NCI-H1930 (cell line): ENCODE measurements at regions not wholly inside any gene's neighbourhood (a gene's known extent, or its start where the extent isn't known, plus 50 kb on each side); places are given as distances from the start of the nearest gene placed in this dataset.
"Not testable (repeated sequence)": the region's sequence is repeated elsewhere in the genome, so short reads cannot be mapped to it uniquely, and the experiment has no call there.

Experiments used
- DNase-seq, 2 experiments: peaks; one replicate each; lab custom pipeline; 2025; lab: John Stamatoyannopoulos, UW

DNA sequence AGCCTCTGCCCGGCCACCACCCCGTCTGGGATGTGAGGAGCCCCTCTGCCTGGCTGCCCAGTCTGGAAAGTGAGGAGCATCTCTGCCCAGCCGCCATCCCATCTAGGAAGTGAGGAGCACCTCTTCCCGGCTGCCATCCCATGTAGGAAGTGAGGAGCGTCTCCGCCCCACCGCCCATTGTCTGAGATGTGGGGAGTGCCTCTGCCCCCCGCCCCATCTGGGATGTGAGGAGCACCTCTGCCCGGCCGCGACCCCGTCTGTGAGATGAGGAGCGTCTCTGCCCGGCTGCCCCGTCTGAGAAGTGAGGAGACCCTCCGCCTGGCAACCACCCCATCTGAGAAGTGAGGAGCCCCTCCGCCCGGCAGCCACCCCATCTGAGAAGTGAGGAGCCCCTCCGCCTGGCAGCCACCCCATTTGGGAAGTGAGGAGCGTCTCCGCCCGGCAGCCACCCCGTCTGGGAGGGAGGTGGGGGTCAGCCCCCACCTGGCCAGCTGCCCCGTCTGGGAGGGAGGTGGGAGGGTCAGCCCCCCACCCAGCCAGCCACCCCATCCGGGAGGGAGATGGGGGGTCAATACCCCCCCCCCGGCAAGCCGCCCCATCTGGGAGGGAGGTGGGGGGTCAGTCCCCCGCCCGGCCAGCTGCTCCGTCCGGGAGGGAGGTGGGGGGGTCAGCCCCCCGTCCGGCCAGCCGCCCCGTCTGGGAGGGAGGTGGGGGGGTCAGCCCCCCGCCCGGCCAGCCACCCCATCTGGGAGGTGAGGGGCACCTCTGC is 195.8 kb upstream of the SYNCRIP start:
- not testable (repeated sequence) for DNase-seq

DNA sequence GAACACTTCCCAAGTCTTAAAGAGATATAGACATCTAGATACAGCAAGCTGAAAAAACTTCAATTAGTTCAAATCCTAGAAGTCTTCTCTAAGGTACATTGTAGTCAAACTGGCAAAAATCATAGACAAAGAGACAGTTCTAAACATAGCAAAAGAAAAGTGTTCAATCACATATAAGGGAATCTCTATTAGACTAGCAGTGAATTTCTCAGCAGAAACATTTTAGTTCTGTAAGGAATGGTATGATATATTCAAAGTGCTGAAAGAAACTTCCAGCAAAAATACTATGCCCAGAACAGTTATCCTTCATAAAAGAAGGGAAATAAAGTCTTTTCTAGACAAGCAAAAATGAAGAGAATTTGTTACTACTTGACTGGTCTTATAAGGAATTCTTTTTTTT is 186.3 kb upstream of the SYNCRIP start:
- DNase-seq = no peak

DNA sequence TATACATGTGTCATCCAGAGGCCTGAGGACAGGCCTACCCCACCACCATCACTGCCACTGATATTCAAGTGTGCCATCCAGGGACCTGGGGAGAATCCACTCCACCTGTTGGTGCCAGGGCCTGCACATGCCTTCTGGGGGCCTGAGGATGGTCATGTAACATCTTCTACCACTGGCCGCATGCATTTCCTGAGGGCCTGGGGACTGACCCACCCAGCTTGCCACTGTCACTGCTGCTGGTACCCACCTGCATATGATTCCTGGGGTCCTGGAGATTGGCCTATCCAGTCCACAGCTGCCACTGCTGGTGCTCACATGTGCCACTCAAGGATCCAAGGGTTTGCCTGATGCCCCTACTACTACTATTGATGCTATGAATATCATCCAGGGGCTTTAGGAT is 184.3 kb upstream of the SYNCRIP start:
- no peak for DNase-seq

DNA sequence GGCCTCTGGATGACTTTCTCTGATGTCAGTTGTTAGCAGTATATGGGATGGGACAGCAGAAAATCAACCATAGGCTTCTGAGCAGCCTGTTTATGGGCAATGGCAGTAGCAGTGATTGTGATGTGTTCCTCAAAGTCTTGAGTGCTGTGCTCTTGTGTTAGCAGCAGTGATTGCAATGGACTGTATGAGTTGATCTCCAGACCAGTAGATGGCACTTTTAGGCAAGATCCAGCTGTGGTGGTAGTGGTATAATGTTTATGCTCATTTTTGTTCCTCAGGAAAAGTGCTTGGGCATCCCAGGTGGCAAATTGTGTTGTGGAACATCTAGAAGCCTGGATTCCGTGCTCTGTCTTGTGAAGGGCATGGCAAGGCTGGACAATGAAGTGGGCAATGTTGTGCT is 181.6 kb upstream of the SYNCRIP start:
- DNase-seq = no peak

DNA sequence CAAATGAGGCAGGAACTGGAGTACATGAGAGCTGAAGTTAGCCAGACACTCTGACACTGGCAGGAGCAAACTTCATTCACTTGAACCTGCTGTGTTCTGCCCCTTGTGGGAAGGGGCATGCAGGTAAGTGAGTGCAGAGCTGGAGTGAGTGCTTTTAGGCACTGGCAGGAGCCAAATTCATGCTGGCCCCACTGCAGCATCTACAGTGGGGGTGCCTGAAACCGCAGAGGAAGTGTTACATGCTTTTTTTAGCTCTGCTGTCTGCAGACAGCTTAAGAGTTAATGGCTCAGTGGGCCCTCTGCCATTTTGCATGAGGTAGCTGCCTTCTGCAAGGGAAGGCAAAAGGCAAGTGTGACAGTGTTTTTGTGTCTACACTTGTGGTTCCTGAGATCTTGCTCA is 167.9 kb upstream of the SYNCRIP start:
- no peak for DNase-seq

DNA sequence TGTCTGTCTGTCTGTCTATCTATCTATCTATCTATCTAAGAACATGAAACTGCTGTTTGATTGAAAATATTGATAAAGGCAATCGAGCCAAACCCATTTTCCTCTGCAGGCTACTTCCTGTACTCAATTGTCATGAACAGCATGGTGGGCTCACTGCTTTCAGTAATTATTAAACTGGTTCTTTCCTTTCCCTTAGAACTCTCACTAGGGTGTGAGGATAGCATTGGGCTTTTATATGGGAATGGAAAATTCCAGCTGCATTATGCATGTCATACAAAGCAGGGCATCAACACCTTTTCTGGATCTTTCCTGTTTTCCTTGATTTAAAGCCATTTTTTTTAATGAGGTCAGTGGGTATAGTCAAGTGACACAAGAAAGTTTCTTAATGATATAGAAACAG is 161.0 kb upstream of the SYNCRIP start:
- DNase-seq = no peak

DNA sequence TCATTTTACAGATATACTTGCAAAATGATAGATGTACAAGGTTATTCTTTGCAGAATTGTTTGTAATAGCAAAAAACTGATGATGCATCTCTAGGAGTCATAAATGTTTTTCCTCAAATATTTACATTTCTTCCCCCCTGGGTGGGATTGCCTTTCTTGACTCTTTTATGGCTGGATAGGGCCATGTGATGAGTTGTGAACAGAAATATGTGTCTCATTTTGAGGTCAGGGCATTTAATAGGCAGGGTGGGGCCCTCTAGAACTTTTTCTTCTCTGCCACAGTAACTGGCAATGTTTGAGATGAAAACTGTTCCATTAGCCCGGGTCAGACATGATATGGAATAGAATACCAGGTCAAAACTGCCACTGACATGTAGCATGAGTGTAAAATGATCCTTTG is 159.5 kb upstream of the SYNCRIP start:
- no peak for DNase-seq

DNA sequence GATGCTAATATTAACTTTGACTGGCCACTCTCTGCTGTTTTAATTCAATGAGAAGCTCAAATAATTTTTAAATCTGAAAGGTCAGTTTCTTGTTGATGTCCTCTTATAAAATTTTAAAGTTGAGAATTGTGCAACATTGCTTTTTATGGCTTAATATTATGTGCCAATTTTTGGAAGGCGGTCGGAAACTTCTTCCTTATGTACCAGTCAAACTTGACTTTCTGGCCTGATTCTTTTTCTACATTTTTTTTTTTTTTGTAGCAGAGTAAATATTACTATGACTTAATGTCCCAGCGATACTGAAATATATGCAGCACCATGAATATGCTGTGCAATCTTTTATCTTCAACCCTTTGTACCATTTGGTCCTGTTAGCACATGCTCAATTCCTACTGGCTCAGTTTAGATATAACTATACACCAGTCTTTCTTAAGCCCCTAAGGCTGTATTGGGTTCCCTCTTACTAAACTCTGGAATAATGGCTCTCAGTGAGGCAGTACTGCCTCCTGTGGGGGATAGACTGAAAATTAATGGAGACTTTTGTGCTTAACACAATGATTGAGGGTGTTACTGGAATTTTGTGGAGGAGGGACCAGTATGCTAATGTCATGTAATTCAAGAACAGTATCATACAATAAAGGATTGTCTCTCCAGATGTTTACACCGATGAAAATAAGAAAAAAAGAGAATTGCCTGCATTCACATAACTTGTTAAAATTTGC is 156.4 kb upstream of the SYNCRIP start:
- no peak for DNase-seq

DNA sequence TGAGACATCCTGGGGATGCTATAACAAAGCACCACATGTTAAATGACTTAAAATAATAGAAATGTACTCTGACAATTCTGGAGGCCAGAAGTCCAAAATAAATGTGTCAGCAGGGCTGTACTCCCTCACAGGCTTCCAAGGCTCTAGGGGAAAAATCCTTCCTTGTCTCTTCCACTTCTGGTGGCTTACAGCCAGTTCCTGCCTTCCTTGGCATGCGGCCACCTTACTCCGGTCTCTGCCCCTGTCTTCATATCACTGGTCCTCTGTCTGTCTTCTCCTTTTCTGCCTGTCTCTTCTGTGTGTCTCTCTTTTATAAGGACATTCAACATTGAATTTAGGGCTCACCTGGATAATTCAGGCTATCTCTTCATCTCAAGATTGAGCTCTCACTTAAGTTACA is 155.3 kb upstream of the SYNCRIP start:
- DNase-seq = no peak

DNA sequence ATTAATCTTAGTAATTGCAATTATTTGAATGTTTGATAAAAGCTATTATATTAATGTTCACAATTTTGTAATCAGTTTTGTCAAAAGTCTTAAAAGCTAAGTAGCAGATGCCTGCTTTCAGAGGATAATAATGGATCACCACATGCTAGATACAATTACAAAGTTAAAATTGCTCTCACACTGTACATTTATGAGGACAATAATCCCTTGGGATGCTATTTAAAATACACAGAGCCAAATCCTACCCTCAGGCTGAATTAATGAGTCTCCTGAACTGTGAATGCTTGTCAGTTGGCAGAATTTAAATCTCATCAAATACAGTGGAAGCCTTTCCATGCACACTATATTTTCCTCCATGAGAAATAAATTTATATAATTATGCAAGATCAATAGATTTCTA is 153.3 kb upstream of the SYNCRIP start:
- no peak for DNase-seq

DNA sequence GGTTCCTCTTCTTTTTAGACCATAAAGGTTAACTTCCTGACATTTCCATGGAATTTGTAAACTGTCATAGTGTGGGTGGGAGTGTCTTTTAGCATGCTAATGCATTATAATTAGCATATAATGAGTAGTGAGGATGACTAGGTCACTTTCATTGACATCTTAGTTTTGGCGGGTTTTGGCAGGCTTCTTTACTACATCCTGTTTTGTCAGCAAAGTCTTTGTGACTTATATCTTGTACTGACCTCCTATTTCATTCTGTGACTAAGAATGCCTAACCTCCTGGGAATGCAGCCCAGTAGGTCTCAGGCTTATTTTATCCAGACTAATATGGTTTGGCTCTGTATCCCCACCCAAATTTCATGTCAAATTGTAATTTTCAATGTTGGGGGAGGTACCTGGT is 149.6 kb upstream of the SYNCRIP start:
- no peak for DNase-seq

DNA sequence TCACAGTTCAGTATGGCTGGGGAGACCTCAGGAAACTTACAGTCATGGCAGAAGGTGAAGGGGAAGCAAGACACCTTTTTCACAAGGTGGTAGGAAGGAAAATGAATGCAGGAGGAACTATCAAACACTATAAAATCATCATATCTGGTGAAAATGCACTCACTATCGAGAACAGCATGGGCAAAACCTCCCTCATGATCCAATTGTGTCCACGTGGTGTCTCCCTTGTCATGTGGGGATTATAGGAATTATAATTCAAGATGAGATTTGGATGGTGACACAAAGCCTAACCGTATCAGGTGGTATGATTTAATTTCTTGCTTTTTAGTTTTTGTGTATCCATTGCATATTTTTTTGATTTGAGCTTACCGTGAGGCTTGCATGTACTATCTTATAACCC is 133.2 kb upstream of the SYNCRIP start:
- DNase-seq = no peak

DNA sequence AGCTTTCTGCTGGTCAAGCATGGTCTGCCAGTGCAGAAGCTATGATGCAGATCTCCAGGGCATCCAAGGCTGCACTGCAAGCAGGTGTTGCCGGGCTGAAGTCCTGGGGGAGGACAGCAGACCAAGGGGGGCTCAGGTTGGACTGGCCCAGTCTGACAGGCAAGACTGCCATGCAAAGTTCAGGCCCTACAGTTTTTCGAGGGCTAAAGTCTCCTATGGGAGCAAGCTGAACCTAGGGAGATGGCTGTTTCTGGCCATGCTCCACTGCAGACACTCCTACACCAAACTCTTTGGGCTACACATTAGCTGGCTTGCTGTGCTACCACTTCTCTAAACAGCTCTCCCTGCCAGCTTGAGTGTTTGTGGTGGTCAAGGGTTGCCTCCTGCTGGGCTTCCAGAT is 130.0 kb upstream of the SYNCRIP start:
- no peak for DNase-seq

DNA sequence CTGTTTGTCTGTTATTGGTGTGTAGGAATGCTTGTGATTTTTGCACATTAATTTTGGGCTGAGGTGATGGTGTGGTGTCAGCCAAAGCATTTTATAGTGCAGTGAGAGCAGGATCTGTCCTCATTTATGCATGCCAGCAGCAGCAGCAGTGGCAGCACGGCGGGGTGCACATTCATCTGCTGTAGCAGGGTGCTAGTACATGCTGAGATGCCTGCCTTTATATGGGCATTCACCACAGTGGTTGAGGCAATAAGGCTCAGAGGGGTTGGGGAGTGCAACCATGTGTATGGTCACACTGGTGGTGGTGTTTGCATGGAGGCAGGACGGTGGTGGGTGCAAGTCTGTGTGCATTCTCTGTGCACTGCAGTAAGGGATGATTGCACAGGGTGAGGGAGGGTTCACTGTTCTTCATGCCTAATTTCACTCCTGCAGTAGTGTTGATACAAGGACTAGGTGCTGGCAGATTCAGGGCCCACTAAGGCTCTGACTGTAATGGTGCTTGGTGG is 129.3 kb upstream of the SYNCRIP start:
- no peak for DNase-seq

DNA sequence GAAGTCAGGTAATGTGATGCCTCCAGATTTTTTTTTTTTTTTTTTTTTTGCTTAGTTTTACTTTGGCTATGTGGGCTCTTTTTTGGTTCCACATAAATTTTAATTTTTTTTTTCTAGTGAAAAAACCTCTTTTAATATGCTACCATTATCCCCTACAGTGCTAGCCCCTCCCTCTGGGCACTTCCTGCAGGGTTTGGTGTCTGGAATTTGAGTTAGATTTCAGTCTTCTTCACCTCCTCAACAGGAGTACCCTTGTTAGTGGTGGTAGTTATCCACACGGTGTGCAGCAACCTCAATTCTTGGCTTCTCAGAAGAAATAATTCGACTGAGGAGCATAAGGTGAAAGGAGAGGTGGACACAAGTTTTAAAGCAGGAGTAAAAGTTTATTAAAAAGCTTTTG is 128.8 kb upstream of the SYNCRIP start:
- DNase-seq = no peak

DNA sequence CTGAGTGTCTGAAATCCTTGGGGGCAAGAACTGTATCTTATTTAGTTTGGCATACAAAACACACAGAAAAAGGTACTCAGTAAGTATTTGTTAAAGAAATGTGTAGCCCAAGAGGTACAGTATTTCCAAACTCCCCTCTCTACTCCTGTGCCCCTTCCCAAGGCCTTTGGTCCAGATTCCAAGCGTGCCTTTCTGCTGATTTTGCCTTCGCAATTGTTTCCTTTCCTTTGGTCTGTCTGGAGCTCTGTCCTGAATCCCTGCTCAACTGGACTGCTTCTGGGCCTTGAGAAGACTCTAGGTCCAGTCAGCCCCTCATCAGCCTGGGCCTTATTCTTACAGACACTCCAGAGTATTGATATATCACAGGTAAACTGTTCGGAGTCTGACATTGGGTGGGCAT is 122.2 kb upstream of the SYNCRIP start:
- no peak for DNase-seq

DNA sequence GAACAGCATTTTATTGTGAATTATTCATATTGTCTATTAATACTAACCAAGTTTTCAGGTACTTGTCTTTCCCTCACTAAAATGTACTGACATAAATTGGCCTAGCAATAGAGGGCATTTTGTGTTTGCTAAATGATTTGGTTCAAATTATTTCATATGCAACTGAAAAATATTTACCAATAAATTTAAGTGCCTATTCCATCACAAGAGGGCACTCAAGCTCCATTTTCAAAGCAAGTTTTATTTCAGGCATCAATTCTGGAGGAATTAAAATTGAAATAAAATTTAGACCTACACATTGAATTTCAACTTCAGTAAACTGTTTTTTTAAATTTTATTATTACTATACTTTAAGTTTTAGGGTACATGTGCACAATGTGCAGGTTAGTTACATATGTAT is 114.3 kb upstream of the SYNCRIP start:
- DNase-seq = no peak

DNA sequence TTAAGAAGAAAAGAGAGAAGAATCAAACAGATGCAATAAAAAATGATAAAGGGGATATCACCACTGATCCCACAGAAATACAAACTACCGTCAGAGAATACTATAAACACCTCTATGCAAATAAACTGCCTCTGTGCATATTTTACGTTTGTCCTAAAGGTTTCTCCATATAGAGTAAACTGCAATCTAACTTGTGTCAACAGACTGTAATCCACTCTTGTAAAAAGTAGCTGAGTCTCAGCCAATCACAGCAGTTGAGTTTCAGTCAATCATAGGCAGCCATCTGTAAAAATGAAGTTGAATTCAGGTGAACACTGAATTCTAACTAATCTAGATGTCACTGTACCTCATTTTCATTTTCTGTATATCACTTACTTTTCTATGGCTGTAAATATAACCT is 112.2 kb upstream of the SYNCRIP start:
- no peak for DNase-seq

DNA sequence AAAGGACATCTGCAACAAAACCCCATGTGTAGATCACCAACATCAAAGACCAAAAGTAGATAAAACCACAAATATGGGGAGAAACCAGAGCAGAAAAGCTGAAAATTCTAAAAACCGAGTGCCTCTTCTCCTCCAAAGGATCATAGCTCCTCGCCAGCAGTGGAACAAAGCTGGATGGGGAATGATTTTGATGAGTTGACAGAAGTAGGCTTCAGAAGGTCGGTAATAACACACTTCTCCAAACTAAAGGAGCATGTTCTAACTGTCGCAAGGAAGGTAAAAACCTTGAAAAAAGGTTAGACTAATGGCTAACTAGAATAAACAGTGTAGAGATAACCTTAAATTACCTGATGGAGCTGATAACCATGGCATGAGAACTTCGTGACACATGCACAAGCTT is 109.9 kb upstream of the SYNCRIP start:
- no peak for DNase-seq

DNA sequence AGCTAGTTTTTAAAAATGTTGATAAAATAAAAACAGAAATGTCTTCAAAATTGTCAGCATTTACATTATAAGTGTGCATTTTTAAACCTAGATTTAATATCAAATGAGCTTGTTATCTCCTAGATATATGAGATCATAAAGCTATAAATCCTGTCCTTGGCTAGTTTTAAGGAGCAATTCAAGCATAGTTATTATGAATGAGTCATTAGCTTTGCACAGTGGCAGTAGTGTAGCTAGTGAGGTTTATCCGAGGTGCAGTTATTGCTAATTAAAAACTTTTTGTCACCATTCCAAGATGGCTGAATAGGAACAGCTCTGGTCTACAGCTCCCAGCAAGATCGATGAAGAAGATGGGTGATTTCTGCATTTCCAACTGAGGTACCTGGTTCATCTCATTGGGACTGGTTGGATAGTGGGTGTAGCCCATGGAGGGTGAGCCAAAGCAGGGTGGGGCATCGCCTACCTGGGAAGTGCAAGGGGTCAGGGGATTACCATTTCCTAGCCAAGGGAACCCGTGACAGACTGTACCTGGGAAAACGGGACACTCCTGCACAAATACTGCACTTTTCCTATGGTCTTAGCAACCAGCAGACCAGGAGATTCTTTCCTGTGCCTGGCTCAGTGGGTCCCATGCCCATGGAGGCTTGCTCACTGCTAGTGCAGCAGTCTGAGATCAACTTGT is 108.8 kb upstream of the SYNCRIP start:
- no peak for DNase-seq

DNA sequence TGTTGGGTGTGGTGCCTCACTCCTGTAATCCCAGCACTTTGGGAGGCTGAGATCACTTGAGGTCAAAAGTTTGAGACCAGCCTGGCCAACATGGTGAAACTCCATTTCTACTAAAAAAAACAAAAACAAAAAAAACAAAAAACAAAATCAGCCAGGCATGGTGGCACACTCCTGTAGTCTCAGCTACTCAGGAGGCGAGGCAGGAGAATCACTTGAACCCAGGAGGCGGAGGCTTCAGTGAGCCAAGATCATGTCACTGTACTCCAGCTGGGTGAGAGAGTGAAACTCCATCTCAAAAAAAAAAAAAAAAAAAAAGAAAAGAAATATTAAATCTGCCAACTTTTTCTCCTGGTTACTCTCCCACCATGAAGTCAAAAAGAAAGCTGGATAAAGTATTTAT is 107.5 kb upstream of the SYNCRIP start:
- DNase-seq = not testable (repeated sequence)

DNA sequence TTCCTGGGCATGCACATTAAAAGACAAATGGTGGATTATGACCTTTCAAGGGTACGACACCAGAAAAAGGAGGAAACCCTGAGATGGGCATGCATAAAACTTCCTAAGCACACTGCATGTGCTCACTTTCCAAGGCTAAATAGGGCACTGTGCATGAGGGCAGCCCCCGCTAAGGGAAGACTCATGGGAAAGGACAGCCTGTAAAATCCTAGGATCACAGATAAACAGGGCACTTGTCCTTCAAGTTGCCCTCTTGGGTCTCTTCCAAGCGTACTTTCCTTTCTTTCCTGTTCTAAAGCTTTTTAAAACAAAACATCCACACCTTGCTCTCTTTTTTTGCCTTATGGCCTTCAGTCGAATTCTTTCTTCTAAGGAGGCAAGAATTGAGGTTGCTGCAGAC is 106.5 kb upstream of the SYNCRIP start:
- DNase-seq = no peak

DNA sequence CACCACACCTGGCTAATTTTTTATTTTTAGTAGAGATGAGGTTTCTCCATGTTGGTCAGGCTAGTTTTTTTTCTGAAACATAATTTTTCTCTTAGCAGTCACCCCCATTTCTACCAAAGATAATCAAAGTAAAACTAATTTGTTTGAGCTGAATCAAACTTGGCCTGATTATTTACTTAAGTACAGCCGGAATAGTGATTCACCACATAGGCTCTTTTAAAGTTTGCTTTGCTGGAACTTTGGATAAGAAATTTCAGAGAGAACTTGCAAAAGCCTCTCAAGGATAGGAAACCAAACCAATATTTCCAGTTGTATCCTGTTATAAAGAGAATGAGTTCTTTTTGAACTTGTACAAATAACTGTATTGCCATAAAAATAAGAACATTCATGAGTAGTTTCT is 105.0 kb upstream of the SYNCRIP start:
- no peak for DNase-seq
